H1 (cell line): ENCODE measurements at regions not wholly inside any gene's neighbourhood (a gene's known extent, or its start where the extent isn't known, plus 50 kb on each side); places are given as distances from the start of the nearest gene placed in this dataset.

Experiments
- ATF3 ChIP-seq: IDR thresholded peaks from 2 replicates; pipeline ENCODE4 v1.6.1; 2011; ENCODE audit warnings: low read depth, mild to moderate bottlenecking, low read length; ENCODE audit not compliant: insufficient read depth
- CBX8 ChIP-seq: fragments of 300-800, 300-1000 bp; sonication (generic); IDR thresholded peaks from 2 replicates; pipeline ENCODE4 v1.7.1; 2016; ENCODE audit warnings: low read depth, low read length, borderline replicate concordance
- CTCF ChIP-seq, 3 experiments: IDR thresholded peaks; 1 replicate in 2 of 3; 2 replicates in 1 of 3; pipeline versions ENCODE4 v1.5.1 to v1.6.1; 2011; ENCODE audit warnings: low read length in 3 of 3, mild to moderate bottlenecking in 3 of 3, inconsistent platforms in 2 of 3, low read depth in 1 of 3, moderate library complexity in 1 of 3; ENCODE audit not compliant: insufficient read depth in 1 of 3; ENCODE audit errors: control extremely low read depth in 1 of 3
- JUN ChIP-seq: IDR thresholded peaks from 2 replicates; pipeline ENCODE4 v1.6.1; 2011; ENCODE audit warnings: low read depth, mild to moderate bottlenecking, improper control_type of control experiment, low read length
- RNF2 ChIP-seq: fragments of 200-900, 300-1000 bp; sonication (generic); IDR thresholded peaks from 2 replicates; pipeline ENCODE4 v1.7.1; 2016; ENCODE audit warnings: borderline replicate concordance, low read depth, mild to moderate bottlenecking, antibody characterized with exemption, low read length; ENCODE audit not compliant: poor library complexity, severe bottlenecking; ENCODE audit errors: missing control alignments
- USF2 ChIP-seq: IDR thresholded peaks from 2 replicates; pipeline ENCODE4 v1.6.1; 2011; ENCODE audit warnings: low read length, improper control_type of control experiment

- TF ChIP-seq CTCF (IDR thresholded peaks at IDR 0.05; ENCODE audit: control extremely low read depth in 1 of 3, insufficient read depth in 1 of 3, low read depth in 1 of 3, low read length in 3 of 3) (no peak), ATF3 (no peak), RNF2 (no peak), USF2 (no peak), CBX8 (no peak), JUN (no peak)
Measured at GRCh38 chr14:71693381-71693780, 238.8 kb upstream of the RGS6 start (continued).
